NCI-H1105 treated with DMSO at 0.1 percent for 48 hours (cell line): ENCODE measurements at regions not wholly inside any gene's neighbourhood (a gene's known extent, or its start where the extent isn't known, plus 50 kb on each side); places are given as distances from the start of the nearest gene placed in this dataset.

Experiments
- DNase-seq: peaks from one replicate; lab custom pipeline; 2025; lab: John Stamatoyannopoulos, UW

GRCh38 chr1:87560601-87561360 is 232.1 kb downstream of the LMO4 start:
- peak; percentile 48 for DNase-seq

GRCh38 chr1:87563211-87563610 is 234.5 kb downstream of the LMO4 start:
- no peak for DNase-seq

- no peak for DNase-seq
Measured at GRCh38 chr1:87565861-87566260, 237.2 kb downstream of the LMO4 start.

GRCh38 chr1:87568005-87568404 is 239.3 kb downstream of the LMO4 start:
- no peak for DNase-seq

GRCh38 chr1:87568911-87569310 is 240.2 kb downstream of the LMO4 start:
- no peak for DNase-seq

GRCh38 chr1:87572008-87572407 is 243.3 kb downstream of the LMO4 start:
- no peak for DNase-seq

- no peak for DNase-seq
Measured at GRCh38 chr1:87572891-87573290, 244.2 kb downstream of the LMO4 start.

GRCh38 chr1:87575528-87575927 is 246.8 kb downstream of the LMO4 start:
- no peak for DNase-seq

- no peak for DNase-seq
Measured at GRCh38 chr1:87578464-87578863, 249.8 kb downstream of the LMO4 start.

- no peak for DNase-seq
Measured at GRCh38 chr1:87583459-87583858, 254.8 kb downstream of the LMO4 start.

GRCh38 chr1:87584586-87584985 is 255.9 kb downstream of the LMO4 start:
- DNase-seq, result no peak

GRCh38 chr1:87586501-87586900 is 257.8 kb downstream of the LMO4 start:
- no peak for DNase-seq

- no peak for DNase-seq
Measured at GRCh38 chr1:87588495-87588894, 259.8 kb downstream of the LMO4 start.

GRCh38 chr1:87591492-87591891 is 262.8 kb downstream of the LMO4 start:
- no peak for DNase-seq

- DNase-seq, result no peak
Measured at GRCh38 chr1:87592156-87592555, 263.5 kb downstream of the LMO4 start.

GRCh38 chr1:87594736-87595383 is 266.2 kb downstream of the LMO4 start:
- no peak for DNase-seq

- DNase-seq, result no peak
Measured at GRCh38 chr1:87595384-87595781, 266.7 kb downstream of the LMO4 start.

GRCh38 chr1:87598429-87598828 is 269.7 kb downstream of the LMO4 start:
- no peak for DNase-seq

- no peak for DNase-seq
Measured at GRCh38 chr1:87599569-87599968, 270.9 kb downstream of the LMO4 start.

- DNase-seq, result peak; percentile 6
Measured at GRCh38 chr1:87600055-87600850, 271.6 kb downstream of the LMO4 start.

- DNase-seq, result no peak
Measured at GRCh38 chr1:87600854-87601253, 272.2 kb downstream of the LMO4 start.

- no peak for DNase-seq
Measured at GRCh38 chr1:87603626-87604025, 274.9 kb downstream of the LMO4 start.

- DNase-seq, result no peak
Measured at GRCh38 chr1:87612956-87613355, 284.3 kb downstream of the LMO4 start.
